K562 (cell line): ENCODE measurements at regions not wholly inside any gene's neighbourhood (a gene's known extent, or its start where the extent isn't known, plus 50 kb on each side); places are given as distances from the start of the nearest gene placed in this dataset.

Experiments used
- ATAC-seq: fragments of 200-7000 bp; cut with Tn5 transposase; 3 replicates; pipeline ENCODE4 v1.9.1; 2020; ENCODE audit warnings: moderate library complexity
- BruUV-seq: library from RNA; stranded (reverse); fragments of 400-500 nt; replicated peaks from 2 replicates; lab custom pipeline; 2021; lab: Mats Ljungman, UMichigan
- CTCF ChIA-PET: fragments of 300-600 bp; formaldehyde crosslinking; extraction: SDS; loops from one replicate; lab custom pipeline; 2021; ENCODE audit warnings: low intra/inter-chr PET ratio; lab: Yijun Ruan, JAX
- POLR2A ChIA-PET: fragments of 300-600, 350-650 bp; sonication (Branson Sonifier 250); formaldehyde crosslinking; extraction: SDS; loops from one replicate; lab custom pipeline; 2021; ENCODE audit warnings: antibody characterized with exemption, inconsistent platforms; lab: Yijun Ruan, JAX
- DNase-seq, 4 experiments: peaks; one replicate each; pipeline versions ENCODE4 v3.0.0 to v3.0.0-alpha.2; 2011 to 2018; ENCODE audit warnings: low spot score in 3 of 4, mixed read lengths in 3 of 4; ENCODE audit errors: extremely low read depth in 1 of 4
- FAIRE-seq: peaks from 2 replicates; lab custom pipeline; 2011; peaks lifted over from hg19 to GRCh38; lab: Jason Lieb, UNC
- H2AFZ ChIP-seq: 2 replicates; pipeline ENCODE4 v1.6.0; 2011; ENCODE audit warnings: low read depth, low read length, control low read depth, inconsistent platforms
- H3K27ac ChIP-seq: fragments of 200-600 bp; 3 replicates; pipeline ENCODE4 v1.8.0; 2011; ENCODE audit warnings: low read depth, mild to moderate bottlenecking, control low read depth, inconsistent platforms, low read length, moderate library complexity, mixed read lengths; ENCODE audit errors: extremely low read depth
- H3K27me3 ChIP-seq, 2 experiments: fragments of 300-600 bp in 1 of 2; 2 replicates in 1 of 2; 3 replicates in 1 of 2; pipeline versions ENCODE4 v1.6.0 to v1.8.0; 2011; ENCODE audit warnings: inconsistent platforms in 2 of 2, low read length in 2 of 2, mild to moderate bottlenecking in 1 of 2, mixed read lengths in 1 of 2, moderate library complexity in 1 of 2; ENCODE audit not compliant: control insufficient read depth in 2 of 2, insufficient read depth in 2 of 2
- H3K36me3 ChIP-seq: fragments of 300-600 bp; 3 replicates; pipeline ENCODE4 v1.8.0; 2011; ENCODE audit warnings: mild to moderate bottlenecking, low read length, inconsistent platforms; ENCODE audit not compliant: control insufficient read depth, insufficient read depth
- H3K4me1 ChIP-seq, 2 experiments: fragments of 200-600 bp in 1 of 2; replicated peaks in 1 of 2; 2 replicates in 1 of 2; 3 replicates in 1 of 2; pipeline versions ENCODE4 v1.5.1 to v1.8.0; 2011; ENCODE audit warnings: inconsistent platforms in 2 of 2, low read length in 2 of 2, mild to moderate bottlenecking in 1 of 2, mixed read lengths in 1 of 2, moderate library complexity in 1 of 2; ENCODE audit not compliant: control insufficient read depth in 2 of 2, insufficient read depth in 2 of 2
- H3K4me2 ChIP-seq: 2 replicates; pipeline ENCODE4 v1.6.1; 2011; ENCODE audit warnings: low read length, control low read depth, inconsistent platforms, mixed read lengths; ENCODE audit not compliant: insufficient read depth
- H3K4me3 ChIP-seq: fragments of 200-600 bp; sonication (generic), shearing (Covaris generic); 2 replicates; pipeline ENCODE4 v1.5.1; 2016; ENCODE audit warnings: control low read depth, inconsistent platforms
- H3K79me2 ChIP-seq: fragments of 200-600 bp; 3 replicates; pipeline ENCODE4 v1.8.0; 2011; ENCODE audit warnings: low read length, inconsistent platforms; ENCODE audit not compliant: control insufficient read depth, insufficient read depth
- H3K9ac ChIP-seq, 2 experiments: 2 replicates each; pipeline versions ENCODE4 v1.6.0 to v1.6.1; 2011; ENCODE audit warnings: low read depth in 2 of 2, low read length in 2 of 2, control low read depth in 1 of 2, inconsistent platforms in 1 of 2, mild to moderate bottlenecking in 1 of 2, mixed read lengths in 1 of 2; ENCODE audit not compliant: insufficient read depth in 1 of 2
- H3K9me1 ChIP-seq: one replicate; pipeline ENCODE4 v1.6.0; 2011; ENCODE audit warnings: inconsistent platforms, mild to moderate bottlenecking, low read length, moderate library complexity; ENCODE audit not compliant: control insufficient read depth, insufficient read depth
- H3K9me3 ChIP-seq: replicated peaks from 2 replicates; pipeline ENCODE4 v1.5.1; 2011; ENCODE audit warnings: low read depth, low read length, inconsistent platforms; ENCODE audit not compliant: control insufficient read depth, insufficient read depth
- H4K20me1 ChIP-seq: replicated peaks from 2 replicates; pipeline ENCODE4 v1.6.1; 2011; ENCODE audit warnings: low read length, inconsistent platforms, mixed read lengths; ENCODE audit not compliant: control insufficient read depth, insufficient read depth
- CBX5 ChIP-seq: IDR thresholded peaks from 2 replicates; pipeline ENCODE4 v1.6.1; 2014; ENCODE audit warnings: low read depth, borderline replicate concordance
- CCAR2 ChIP-seq: fragments of 200-400 bp; formaldehyde crosslinking; IDR thresholded peaks from 2 replicates; pipeline ENCODE4 v1.6.1; 2017; ENCODE audit warnings: mild to moderate bottlenecking, low read depth, low read length
- FOXA3 ChIP-seq, 2 experiments: fragments of 450-650 bp in 1 of 2; sonication (generic) in 1 of 2; formaldehyde crosslinking; IDR thresholded peaks in 1 of 2; conservative IDR thresholded peaks in 1 of 2; 2 replicates each; pipeline versions ENCODE4 v1.4.0 to v1.8.0; 2020 to 2022; ENCODE audit warnings: mild to moderate bottlenecking in 2 of 2, missing genetic modification reagents in 1 of 2
- HDAC3 ChIP-seq: fragments of 450-650 bp; IDR thresholded peaks from 2 replicates; pipeline ENCODE4 v1.6.1; 2018; ENCODE audit warnings: borderline replicate concordance, mild to moderate bottlenecking, moderate library complexity; ENCODE audit not compliant: partially characterized antibody
- HMG20A ChIP-seq: fragments of 450-650 bp; formaldehyde crosslinking; conservative IDR thresholded peaks from 2 replicates; pipeline ENCODE4 v1.4.0; 2020; ENCODE audit warnings: mild to moderate bottlenecking, mixed read lengths
- ILF3 ChIP-seq: fragments of 450-650 bp; IDR thresholded peaks from 2 replicates; pipeline ENCODE4 v1.6.1; 2018; ENCODE audit warnings: antibody characterized with exemption, mild to moderate bottlenecking, moderate library complexity, borderline replicate concordance
- KLF10 ChIP-seq: fragments of 250-450 bp; sonication (Bioruptor Pico); IDR thresholded peaks from 2 replicates; pipeline ENCODE4 v1.6.1; 2021; ENCODE audit warnings: matching md5 sums
- MAFK ChIP-seq: IDR thresholded peaks from 2 replicates; pipeline ENCODE4 v1.6.1; 2011; ENCODE audit warnings: low read length, improper control_type of control experiment
- MCM5 ChIP-seq: fragments of 450-650 bp; IDR thresholded peaks from 2 replicates; pipeline ENCODE4 v1.6.1; 2016; ENCODE audit warnings: low read depth
- MTF1 ChIP-seq: fragments of 250-450 bp; sonication (Bioruptor Pico); IDR thresholded peaks from 2 replicates; pipeline ENCODE4 v1.9.0; 2021; ENCODE audit warnings: moderate library complexity, mild to moderate bottlenecking, inconsistent platforms, borderline replicate concordance
- PHB2 ChIP-seq: fragments of 450-650 bp; IDR thresholded peaks from 2 replicates; pipeline ENCODE4 v1.6.1; 2017; ENCODE audit warnings: low read depth
- PML ChIP-seq: IDR thresholded peaks from 2 replicates; pipeline ENCODE4 v1.6.1; 2012; ENCODE audit warnings: low read length, inconsistent platforms
- SMAD3 ChIP-seq: fragments of 450-650 bp; formaldehyde crosslinking; conservative IDR thresholded peaks from 2 replicates; pipeline ENCODE4 v1.4.0; 2020; ENCODE audit warnings: mild to moderate bottlenecking
- WGBS: fragments of 100-300 bp; shearing (Covaris generic); methylation state at CpG from one replicate; pipeline ENCODE4 v1.1.6; 2016; ENCODE audit warnings: low coverage, mixed read lengths; ENCODE audit not compliant: insufficient coverage; ENCODE audit errors: missing lambda C conversion rate; 5-methylcytosine and 5-hydroxymethylcytosine counted together
- in situ Hi-C: fragments of 300-500 bp; cut with MboI; formaldehyde crosslinking; loops from 4 replicates; pipeline ENCODE4 v1.15.0; 2018; ENCODE audit warnings: inconsistent platforms, mixed read lengths
- intact Hi-C: fragments of 100-400 bp; cut with micrococcal nuclease; formaldehyde crosslinking; loops from 2 replicates; pipeline ENCODE4 v1.14.2; 2022
- TF ChIP-seq, protein P1 (sequence below): sonication (generic); formaldehyde crosslinking; IDR thresholded peaks from 2 replicates; pipeline ENCODE4 v1.8.0; 2022; ENCODE audit warnings: missing genetic modification reagents, mild to moderate bottlenecking, borderline replicate concordance
- TF ChIP-seq, protein P2 (sequence below): fragments of 200-800 bp; sonication (Bioruptor generic); IDR thresholded peaks from 2 replicates; pipeline ENCODE4 v1.6.1; 2017; ENCODE audit warnings: missing genetic modification characterization, missing compliant biosample characterization
- TF ChIP-seq, protein P3 (sequence below), 2 experiments: fragments of 450-650 bp; IDR thresholded peaks; 2 replicates each; pipeline ENCODE4 v1.6.1; 2016

DNA sequence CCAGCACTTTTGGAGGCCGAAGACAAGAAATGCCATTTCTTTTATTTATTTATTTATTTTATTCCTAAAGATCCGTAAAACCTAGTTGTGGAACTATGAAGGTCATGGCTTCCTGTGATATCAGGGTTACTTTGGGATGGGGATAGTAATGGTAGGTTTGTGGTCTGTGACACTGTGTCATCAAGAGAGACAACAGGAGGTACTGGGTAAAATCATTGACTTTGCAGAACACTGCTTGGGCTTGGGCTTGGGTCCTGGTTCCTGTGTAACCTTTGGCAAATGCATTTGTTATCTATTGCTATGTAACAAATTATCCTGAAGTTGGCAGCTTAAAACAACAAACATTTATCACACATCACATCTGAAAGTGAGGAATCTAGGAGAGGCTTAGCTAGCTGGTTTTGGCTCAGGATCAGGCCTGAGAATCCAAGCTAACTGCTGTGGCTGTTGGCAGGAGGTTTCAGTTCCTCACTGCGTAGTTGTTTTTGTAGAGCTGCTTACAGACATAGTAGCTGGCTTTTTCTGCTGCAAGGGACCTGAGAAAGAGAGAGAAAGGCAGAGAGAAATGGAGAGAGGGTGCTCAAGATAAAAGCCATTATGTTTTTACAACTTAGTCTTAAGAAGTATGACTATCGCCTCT, 576.4 kb upstream of the SLIT2 start (continued):
- TF ChIP-seq, protein P1, sequence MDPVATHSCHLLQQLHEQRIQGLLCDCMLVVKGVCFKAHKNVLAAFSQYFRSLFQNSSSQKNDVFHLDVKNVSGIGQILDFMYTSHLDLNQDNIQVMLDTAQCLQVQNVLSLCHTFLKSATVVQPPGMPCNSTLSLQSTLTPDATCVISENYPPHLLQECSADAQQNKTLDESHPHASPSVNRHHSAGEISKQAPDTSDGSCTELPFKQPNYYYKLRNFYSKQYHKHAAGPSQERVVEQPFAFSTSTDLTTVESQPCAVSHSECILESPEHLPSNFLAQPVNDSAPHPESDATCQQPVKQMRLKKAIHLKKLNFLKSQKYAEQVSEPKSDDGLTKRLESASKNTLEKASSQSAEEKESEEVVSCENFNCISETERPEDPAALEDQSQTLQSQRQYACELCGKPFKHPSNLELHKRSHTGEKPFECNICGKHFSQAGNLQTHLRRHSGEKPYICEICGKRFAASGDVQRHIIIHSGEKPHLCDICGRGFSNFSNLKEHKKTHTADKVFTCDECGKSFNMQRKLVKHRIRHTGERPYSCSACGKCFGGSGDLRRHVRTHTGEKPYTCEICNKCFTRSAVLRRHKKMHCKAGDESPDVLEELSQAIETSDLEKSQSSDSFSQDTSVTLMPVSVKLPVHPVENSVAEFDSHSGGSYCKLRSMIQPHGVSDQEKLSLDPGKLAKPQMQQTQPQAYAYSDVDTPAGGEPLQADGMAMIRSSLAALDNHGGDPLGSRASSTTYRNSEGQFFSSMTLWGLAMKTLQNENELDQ, result no peak
- TF ChIP-seq PML, result no peak
- TF ChIP-seq MAFK, result no peak

DNA sequence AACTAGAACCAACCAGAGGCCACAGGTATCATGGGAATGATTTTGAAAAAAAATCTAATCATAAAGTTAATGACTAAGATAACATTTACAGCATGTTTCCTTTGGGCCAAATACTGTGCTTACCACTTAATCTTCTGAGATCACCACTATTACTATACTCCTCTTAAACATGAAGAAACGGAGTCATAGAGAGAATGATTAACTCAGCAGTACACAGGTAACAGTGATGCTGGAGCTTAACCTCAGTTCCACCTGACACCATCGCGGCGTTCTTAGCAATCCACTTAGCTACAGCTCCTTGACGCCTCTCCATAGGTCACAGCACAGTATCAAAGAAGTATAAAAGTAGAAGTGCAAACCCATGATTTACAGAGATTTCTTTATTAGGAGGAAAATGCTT, 592.6 kb upstream of the SLIT2 start:
- intact Hi-C loops (no loop called here), in situ Hi-C loops (no loop called here)
- H3K4me3 ChIP-seq, result no peak overlapping the region
- H3K9ac ChIP-seq, result no peak overlapping the region
- no peak overlapping the region for H3K27ac ChIP-seq
- FAIRE-seq (no peak), ATAC-seq (no peak), DNase-seq (no peak)
- CTCF ChIA-PET, result no interaction called here
- no peaks in the 10 kb centered on the region for H3K36me3 ChIP-seq
- no TSS peak for BruUV-seq
- H3K79me2 ChIP-seq, result no peaks in the 10 kb centered on the region
- 0% methylated on average over 5 of the region's 5 CpGs for WGBS
- no peaks in the 10 kb centered on the region for H3K9me1 ChIP-seq
- H2AFZ ChIP-seq, result no peak overlapping the region
- no peaks in the 10 kb centered on the region for H3K9me3 ChIP-seq
- no peaks in the 10 kb centered on the region for H4K20me1 ChIP-seq
- H3K27me3 ChIP-seq, result no peaks in the 10 kb centered on the region
- no peak overlapping the region for H3K4me2 ChIP-seq
- POLR2A ChIA-PET, result no interaction called here
- TF ChIP-seq FOXA3 (CRISPR knock-in tag; conservative IDR thresholded peaks at IDR 0.05 in 1 of 2, IDR thresholded peaks at IDR 0.05 in 1 of 2), result no peak
- no peak for TF ChIP-seq MCM5
- no peak for TF ChIP-seq PHB2
- TF ChIP-seq KLF10 (CRISPR knock-in tag), result no peak
- TF ChIP-seq, protein P2, sequence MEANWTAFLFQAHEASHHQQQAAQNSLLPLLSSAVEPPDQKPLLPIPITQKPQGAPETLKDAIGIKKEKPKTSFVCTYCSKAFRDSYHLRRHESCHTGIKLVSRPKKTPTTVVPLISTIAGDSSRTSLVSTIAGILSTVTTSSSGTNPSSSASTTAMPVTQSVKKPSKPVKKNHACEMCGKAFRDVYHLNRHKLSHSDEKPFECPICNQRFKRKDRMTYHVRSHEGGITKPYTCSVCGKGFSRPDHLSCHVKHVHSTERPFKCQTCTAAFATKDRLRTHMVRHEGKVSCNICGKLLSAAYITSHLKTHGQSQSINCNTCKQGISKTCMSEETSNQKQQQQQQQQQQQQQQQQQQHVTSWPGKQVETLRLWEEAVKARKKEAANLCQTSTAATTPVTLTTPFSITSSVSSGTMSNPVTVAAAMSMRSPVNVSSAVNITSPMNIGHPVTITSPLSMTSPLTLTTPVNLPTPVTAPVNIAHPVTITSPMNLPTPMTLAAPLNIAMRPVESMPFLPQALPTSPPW (CRISPR knock-in tag), result no peak
- no peak for TF ChIP-seq CCAR2
- TF ChIP-seq HDAC3, result no peak
- TF ChIP-seq, protein P3, sequence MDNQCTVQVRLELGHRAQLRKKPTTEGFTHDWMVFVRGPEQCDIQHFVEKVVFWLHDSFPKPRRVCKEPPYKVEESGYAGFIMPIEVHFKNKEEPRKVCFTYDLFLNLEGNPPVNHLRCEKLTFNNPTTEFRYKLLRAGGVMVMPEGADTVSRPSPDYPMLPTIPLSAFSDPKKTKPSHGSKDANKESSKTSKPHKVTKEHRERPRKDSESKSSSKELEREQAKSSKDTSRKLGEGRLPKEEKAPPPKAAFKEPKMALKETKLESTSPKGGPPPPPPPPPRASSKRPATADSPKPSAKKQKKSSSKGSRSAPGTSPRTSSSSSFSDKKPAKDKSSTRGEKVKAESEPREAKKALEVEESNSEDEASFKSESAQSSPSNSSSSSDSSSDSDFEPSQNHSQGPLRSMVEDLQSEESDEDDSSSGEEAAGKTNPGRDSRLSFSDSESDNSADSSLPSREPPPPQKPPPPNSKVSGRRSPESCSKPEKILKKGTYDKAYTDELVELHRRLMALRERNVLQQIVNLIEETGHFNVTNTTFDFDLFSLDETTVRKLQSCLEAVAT (IDR thresholded peaks at IDR 0.05), result no peak
- TF ChIP-seq CBX5, result no peak
- no peak for TF ChIP-seq SMAD3 (CRISPR knock-in tag)
- no peak for TF ChIP-seq ILF3
- no peak for TF ChIP-seq MTF1 (CRISPR knock-in tag)
- TF ChIP-seq HMG20A (CRISPR knock-in tag), result no peak
- TF ChIP-seq, all 486 proteins: peak for 0
- no peaks in the 10 kb centered on the region for H3K4me1 ChIP-seq
